GM04504 (cell line): ENCODE measurements at regions not wholly inside any gene's neighbourhood (a gene's known extent, or its start where the extent isn't known, plus 50 kb on each side); places are given as distances from the start of the nearest gene placed in this dataset.
"Not testable (repeated sequence)": the region's sequence is repeated elsewhere in the genome, so short reads cannot be mapped to it uniquely, and the experiment has no call there.

Experiments used
- DNase-seq: peaks from one replicate; pipeline ENCODE4 v3.0.0-alpha.2; 2012; ENCODE audit warnings: low read depth

DNA sequence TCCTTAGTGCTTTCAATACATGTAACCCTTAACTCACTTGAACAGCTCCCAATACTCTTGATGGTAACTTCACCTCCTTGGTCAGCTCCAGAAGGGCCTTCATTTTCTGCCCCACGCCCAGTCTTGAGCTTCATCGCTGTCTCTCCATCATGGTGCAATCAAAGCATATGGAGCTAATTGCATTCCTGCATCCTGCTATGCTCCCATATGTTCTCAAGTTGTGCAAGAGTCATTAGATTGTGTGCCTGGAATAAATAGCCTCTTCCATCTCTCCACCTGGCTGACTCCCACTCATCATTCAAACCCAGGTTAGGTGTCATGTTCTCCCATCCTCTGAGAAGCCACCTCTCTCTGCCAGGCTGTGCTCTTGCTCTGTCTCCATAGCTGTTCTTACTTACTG lies 364.5 kb upstream of the RGPD4 start:
- no peak for DNase-seq

DNA sequence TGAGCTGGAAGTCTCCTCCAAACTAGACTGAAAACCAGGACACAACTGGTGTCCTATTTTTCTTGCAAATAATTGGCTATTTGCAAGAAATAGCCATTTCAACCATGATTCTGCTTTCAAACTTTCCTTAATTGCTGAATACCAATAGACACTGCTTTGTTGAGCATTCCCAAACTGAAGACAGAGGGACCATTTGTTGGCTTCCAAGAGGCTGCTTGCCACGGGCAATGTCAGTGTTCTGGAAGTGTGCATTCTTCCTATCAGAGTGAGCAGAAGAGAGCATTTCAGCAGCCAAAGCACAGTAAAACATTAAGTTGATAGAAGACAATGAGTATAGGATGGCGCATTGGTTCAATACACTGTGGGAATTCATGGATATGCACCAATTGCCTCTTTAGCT lies 360.5 kb upstream of the RGPD4 start:
- DNase-seq: no peak

DNA sequence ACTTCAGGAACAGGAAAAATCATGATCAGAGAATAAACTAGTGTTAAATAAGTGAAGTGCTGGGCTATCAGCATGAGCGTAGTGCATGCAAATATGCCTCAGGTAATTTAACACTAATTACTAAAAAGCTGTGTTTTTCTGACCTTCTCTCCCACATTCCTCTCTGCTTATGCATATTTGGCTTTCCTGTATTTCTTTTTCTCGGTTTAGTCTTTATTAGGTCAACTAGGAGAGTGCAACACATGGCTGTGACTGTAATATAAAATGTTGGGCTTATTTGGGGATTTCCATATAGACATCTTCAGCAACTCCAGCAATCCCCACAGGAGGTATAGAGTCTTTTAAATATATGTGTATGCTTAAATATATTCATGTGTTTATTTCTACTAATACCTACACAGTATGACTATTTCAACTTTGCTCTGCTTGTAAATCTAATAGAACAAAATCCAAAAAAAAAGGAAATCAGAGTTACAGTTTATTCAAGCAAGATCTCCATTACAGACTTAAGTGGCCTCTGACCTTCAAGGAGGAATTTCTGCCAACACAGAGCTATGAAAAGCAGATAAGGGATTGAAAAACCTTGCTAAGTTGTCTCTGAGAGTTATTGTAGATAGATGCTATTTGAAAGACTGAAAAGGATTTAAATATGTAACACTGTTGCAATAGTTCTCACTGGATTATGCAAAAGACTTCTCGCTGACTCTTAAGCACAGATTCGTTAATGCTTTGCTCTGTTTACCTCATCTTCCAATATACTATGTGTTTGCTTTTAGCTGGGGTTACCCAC lies 359.5 kb upstream of the RGPD4 start:
- DNase-seq: no peak

DNA sequence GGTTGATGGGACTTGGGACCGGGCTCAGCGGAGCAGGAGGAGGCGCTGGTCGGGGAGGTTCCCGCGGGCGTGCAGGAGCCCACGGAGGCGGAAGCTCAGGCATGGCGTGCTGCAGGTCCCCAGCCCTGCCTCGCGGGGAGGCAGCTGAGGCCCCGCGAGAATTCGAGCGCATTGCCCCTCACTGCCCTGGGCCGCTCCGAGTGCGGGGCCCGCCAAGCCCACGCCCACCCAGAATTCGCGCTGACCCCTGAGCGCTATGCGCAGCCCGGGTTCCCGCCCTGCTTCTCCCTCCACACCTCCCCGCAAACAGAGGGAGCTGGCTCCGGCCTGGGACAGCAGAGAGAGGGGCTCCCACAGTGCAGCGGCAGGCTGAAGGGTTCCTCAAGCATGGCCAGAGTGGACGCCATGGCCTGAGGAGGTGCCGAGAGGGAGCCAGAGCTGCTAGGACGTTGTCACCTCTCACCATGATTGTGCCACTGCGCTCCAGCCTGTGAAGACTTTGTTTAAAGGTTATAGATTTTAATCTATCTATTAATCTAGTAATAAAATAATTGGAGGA lies 357.2 kb upstream of the RGPD4 start:
- DNase-seq: no peak

DNA sequence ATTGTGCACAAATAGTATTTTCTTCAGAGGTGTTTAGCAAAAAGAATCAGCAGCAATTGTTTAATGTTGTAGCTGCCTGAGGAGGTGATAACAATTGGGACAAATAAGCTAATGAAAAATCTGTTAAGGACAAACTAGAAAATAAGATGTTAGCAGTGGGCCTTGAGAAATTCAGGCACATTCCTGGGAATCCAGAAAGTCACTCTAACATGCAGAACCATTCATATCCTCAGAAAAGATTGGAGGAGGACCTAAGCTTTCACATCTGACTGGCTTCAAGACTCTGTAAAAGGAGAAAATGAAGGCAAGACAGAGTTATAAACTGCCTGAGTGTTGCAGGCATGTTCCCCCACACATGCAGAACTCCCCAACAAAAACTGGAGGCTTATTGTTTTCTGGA lies 353.5 kb upstream of the RGPD4 start:
- DNase-seq: no peak

DNA sequence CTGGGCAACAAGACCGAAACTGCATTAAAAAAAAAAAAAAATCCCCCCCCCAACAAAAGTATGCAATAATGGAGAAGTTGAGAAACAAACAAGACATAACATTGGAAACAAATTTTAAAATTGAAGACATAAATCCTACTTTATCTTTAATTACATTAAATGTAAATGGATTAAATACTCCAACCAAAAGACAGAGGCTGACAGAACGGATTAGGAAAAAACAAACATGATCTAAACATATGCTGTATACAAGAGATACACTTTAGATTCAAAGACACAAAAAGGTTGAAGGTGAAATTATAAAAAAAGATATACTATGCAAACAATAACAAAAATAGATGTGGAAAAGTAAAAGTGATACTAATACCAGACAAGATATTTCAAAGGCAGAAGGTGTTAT lies 350.8 kb upstream of the RGPD4 start:
- no peak for DNase-seq

DNA sequence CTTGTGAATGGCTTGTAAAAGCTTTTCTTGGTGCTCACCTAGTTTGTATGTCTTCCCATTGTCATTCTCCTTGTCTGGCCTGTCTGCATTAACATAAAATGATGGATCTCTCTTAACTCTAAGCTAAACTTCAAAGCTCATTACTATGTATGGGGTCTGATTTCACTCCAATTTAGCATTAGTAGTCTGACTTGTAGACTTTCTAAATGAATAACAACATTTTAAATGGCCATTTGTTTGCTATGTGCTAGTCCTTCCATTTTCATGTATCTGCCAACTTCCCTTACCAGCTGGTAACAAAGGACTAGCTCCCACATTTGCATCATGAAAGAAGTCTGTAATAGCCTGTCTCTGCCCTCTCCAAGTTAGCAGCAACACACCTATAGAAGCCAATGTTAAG lies 324.2 kb upstream of the RGPD4 start:
- no peak for DNase-seq

DNA sequence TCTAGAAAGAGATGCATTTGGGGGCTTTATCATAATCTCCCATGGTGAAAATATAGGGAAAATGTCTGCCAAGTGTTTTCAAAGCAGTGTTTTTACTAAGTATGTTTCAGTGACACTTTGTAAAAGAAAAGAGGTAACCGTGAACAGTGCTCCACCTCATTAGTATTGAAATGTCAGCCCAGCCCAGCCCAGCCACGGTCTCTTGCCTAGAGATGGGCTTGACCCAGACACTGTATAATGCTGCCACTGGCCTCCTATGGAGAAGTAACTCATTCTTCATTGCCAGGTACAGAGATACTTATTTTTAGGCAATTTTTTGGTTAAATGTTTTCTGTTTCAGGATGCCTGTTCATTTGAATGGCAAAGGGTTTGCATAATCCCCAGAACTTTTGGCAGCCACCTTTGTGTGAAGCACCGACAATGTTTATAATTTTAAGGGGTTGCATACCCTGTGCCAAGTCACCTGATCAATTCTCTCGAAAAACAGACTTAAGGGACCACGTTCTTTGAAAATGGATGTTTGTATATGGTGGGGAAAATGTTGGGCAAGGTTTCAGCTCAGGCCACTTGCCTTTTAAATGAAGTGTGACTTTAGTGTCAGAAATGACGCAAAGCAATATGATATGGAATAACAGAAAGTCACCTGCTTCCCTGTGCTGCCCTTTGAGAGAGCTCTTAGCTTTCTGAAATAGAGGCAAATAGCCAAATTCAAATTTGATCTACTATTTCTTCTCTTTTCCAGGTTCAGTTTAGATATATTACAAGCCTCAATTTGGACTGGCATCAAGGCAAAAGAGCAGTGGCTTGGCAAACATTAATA lies 314.5 kb upstream of the RGPD4 start:
- DNase-seq: no peak

DNA sequence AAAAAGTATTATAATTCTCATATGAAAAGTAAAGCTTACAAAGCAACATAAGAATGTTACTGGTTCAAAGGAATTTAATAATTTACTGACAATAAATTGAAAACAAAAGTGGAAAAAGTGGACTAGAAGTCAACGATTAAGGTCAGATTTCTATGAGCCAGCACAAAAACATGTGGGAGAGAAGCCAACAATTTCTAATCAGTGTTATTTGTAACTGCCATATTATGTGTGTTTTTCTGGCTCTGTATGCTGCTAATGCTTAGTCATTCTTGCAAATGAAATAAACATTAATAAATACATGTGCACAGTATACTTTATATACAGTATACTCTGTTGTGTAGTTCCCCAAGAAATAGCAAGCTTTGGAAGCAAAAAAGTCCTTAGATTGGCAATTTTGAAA lies 301.3 kb upstream of the RGPD4 start:
- no peak for DNase-seq

DNA sequence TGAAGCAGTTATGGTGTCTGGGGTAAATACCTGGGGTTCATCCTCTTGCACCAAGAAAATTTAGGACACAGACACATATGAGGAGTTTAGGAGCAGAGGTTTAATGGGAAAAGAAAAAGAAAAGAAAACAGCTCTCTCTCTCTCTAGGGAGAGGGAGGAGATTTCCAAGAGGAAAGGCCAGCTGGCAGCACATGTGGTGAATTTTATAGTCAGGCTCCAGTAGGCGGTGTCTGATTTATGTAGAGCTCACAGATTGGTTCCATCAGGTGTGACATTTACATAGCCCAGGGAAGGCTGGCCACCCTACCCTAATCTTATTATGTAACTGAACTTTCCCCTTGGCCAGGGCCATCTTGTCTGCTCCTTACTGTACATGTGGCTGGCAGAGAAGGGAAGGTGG lies 297.5 kb upstream of the RGPD4 start:
- no peak for DNase-seq

DNA sequence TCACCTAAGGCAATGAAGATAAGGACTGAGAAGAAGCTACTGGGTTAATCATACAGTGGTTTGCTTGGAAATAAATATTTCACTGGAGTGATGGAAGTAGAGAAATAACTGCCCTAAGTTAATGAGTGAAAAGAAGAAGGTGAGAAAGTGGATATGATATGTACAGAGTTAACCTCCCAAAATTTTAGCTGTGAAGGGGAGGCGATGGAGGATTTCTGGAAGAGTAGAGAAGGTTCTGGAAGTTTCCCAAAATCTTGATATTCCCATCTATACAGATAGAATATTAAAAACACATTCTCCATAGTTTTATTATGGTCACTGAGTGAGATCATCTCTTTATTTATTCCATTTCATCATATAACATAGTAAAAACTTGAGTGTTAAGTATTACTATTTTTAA lies 296.6 kb upstream of the RGPD4 start:
- DNase-seq: no peak

DNA sequence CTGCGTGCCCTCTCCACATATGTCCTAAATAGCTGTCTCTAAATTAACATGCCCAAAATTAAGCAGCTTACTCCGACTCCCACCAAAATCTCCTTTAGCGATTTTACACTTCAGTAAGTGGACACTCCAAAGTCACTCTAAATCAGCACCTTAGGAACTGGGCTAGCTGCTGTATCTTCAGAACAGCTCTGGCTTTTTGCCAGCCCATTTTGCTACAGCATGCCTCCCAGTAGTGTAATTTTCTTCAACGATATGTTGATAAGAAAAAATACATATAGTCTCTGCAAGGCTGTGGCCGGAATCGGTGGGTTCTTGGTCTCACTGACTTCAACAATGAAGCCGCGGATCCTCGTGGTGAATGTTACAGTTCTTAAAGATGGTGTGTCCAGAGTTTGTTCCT lies 291.8 kb upstream of the RGPD4 start:
- no peak for DNase-seq

DNA sequence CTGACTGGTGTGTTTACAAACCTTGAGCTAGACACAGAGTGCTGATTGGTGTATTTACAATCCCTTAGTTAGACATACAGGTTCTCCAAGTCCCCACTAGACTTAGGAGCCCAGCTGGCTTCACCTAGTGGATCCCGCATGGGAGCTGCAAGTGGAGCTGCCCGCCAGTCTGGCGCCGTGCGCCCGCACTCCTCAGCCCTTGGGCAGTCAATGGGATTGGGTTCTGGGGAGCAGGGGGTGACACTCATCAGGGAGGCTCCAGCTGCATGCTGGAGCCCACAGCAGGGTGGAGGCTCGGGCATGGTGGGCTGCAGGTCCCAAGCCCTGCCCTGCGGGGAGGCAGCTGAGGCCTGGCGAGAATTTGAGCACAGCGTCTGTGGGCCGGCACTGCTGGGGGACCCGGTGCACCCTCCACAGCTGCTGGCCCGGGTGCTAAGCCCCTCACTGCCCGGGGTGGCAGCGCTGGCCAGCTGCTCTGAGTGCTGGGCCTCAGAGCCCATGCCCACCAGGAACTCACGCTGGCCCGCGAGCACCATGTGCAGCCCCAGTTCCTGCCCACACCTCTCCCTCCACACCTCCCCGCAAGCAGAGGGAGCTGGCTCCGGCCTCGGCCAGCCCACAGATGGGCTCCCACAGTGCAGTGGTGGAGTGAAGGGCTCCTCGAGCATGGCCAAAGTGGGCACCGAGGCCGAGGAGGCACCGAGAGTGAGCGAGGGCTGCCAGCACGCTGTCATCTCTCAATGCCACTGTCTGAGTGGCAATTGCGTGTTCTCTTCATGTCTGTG lies 290.6 kb upstream of the RGPD4 start:
- not testable (repeated sequence) for DNase-seq

DNA sequence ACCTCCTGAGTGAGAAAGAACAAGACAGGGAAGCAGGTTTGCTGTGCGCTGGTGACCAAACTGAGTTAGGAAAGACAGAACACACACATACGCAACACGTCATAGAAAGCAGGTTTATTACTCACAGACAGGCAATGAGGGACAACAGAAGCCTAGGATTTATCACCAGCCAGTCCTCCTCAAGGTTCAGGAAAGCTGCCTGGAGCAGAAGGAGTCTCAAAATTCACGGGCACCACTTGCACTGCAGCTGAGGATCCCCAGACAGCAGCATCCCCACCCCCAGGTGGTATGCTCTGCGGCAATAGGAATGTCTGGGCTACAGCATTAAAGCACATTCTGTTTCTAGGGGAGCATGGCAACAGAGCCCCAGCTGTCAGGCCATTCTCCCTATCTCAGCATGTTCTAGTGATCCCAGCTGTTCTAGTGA lies 284.4 kb upstream of the RGPD4 start:
- DNase-seq: no peak

DNA sequence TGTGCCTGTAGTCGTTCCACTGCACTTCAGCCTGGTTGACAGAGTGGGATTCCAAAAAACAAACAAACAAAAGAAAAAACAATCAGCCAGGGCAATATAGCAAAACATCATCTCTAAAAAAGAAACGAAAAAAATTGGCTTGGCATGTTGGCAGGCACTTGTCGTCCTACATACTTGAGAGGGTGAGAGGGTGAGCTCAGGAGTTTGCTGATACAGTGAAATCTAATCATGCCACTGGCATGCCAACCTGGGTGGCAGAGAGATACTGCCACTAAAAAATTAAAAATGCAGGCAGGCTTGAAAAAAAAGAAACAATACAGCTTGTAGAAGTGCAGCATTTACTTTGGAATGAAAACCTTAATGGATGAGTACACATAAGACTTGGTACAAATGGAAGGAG lies 282.9 kb upstream of the RGPD4 start:
- no peak for DNase-seq

DNA sequence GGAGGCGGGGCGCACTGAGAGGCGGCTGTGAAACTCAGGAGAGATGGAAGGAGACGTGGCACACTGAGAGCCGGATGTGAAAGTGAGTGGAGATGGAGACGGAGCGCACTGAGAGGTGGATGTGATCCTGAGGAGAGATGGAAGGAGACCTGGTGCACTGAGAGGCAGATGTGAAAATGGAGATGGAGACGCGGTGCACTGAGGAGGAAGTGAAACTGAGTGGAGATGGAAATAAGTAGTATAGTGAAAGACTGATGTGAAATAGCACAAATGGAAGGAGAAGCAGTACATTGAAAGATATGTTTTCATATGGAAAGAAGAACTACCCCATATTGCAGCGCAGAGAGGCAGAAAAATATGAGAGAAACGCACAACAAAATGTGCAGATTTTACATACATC lies 281.6 kb upstream of the RGPD4 start:
- no peak for DNase-seq

DNA sequence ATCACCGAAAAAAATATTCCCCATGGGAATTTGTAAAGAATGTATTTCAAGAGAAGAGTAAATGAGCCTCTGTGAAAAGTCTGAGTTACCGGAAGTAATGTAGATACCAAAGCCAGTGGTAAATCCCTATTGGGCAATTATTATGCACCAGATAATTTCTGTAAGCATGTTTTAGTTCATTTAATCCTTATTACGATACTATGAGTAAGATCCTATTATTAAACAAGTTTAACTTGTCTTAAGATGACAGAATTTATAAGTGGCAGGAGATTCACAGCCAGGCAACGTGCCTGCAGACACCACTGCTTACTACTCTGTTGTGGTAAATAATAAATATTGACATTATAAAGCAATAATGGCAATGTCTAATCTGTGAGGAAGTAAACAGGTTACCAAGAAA lies 280.8 kb upstream of the RGPD4 start:
- DNase-seq: no peak

DNA sequence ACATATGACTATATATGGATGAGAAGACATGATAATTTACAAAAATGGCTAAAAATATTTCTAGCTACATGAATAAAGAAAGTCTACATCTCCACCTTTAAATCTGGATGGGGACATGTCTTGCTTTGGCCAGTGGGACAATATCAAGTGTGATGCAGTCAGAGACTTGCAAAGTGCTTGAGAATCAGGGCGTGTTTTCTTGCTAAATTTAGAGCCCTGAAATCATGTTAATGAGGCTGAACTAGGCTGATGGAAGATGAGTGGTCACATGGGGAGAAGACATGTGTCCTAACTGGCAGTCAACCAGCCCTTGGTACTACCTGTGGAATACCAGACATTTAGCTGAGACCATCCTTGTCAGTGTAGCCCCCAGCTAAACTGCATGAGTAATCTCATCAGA lies 278.5 kb upstream of the RGPD4 start:
- no peak for DNase-seq

DNA sequence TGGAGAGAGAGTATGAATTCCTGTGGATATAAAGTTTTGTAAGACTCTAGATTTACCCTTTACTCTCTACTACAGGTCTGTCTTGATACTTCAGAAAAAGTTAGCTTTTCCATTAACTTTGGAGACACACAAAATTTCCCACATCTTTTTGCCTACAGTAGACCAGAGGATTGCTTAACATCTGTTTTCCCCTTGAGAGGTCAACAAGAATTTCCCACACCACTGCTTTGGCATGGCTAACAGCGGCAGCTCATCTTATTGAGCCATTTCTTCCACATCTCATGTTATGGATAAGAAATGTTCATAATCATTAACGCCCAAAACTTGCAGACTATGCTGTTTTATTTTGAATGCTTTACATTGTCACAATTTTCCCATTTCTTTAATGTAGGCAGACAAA lies 273.6 kb upstream of the RGPD4 start:
- no peak for DNase-seq

DNA sequence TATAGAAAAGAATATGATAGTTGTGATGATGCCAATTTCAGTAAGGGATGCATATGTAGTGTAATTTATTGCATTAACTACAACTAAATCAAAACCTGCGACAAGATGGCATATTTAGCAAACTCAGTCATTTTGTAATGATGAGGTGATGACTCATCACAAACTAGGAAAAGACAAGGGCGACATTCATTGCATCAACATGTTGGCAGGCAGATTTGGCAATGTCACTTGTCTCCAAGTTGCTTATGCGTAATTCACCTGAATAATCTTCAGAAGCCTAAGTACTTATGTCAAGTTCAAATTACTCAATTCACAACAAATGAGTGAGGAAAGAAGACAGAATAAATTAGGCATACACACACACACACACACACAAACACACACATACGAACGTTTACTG lies 273.2 kb upstream of the RGPD4 start:
- no peak for DNase-seq

DNA sequence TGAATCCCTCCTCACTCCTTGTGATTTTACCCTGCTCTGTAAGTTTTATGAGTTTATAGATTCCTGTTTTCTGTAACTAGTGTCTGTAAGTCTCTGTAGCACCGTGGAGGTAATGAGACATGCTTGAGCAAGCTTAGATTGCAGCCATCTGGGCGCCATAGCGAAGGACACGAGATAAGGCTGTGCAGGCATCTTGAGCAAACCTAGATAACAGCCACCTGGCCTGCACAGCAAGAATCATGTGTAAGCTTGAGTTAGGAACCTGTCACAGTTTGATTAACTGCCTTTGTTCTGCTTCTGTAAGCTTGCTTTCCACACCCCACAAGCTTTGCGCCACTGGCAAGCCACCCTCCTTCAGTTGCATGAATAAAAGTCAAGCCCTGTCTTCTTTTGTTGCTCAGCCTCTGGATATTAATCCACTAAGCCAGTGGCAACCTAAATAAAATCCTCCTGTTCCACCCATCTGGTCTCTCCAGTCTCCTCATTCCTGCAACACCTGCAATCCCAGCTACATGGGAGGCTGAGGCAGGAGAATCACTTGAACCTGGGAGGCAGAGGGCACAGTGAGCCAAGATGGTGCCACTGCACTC lies 270.6 kb upstream of the RGPD4 start:
- DNase-seq: no peak

DNA sequence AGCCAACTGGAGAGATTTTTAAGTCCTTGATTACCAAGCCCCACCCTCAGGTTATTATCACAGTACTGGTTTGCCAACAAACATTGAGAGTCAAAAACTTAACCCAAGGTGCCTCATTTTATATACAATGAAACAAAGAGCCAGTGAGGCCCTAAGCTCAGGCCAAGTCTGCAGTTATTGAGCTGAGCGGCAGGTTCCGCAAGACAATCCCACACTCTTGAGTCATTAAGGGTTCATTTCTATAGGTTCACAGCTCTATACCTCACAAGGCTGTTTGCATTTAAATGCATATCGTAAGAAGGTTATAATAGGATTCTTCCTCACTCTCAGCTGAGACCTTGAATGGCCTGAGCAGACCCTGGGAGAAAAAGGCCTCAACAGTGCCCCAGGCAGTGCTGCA lies 268.4 kb upstream of the RGPD4 start:
- DNase-seq: no peak
